ENCODE measurements at regions not wholly inside any gene's neighbourhood (a gene's known extent, or its start where the extent isn't known, plus 50 kb on each side); places are given as distances from the start of the nearest gene placed in this dataset.

DNA sequence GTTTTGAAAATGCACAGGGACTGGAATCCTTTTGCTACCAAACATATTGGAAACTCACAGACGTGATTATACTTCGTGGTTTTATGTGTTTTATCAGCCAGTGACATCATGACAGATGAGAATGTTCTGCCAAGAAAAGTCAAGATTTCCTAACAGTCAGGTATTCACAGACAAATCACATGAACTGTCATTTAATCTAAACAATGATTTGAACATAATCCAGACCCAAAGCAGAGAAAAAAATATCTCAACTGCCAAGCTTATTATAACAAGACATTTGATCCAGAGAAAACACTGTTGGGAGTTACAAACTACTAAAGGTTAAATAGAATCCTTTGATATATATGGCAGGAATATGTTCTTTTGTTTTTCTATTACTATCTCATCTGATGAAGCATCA lies 635.9 kb upstream of the FRG1 start:
- no peak for DNase-seq (ENCODE audit: low read depth in 1 of 2, low spot score in 1 of 2)

- no peak for DNase-seq (ENCODE audit: low read depth in 1 of 2, low spot score in 1 of 2)
Measured at GRCh38 chr4:189305500-189305899, 635.2 kb upstream of the FRG1 start.

- DNase-seq (ENCODE audit: low read depth in 1 of 2, low spot score in 1 of 2): no peak
Measured at GRCh38 chr4:189311251-189311650, 629.4 kb upstream of the FRG1 start.

DNA sequence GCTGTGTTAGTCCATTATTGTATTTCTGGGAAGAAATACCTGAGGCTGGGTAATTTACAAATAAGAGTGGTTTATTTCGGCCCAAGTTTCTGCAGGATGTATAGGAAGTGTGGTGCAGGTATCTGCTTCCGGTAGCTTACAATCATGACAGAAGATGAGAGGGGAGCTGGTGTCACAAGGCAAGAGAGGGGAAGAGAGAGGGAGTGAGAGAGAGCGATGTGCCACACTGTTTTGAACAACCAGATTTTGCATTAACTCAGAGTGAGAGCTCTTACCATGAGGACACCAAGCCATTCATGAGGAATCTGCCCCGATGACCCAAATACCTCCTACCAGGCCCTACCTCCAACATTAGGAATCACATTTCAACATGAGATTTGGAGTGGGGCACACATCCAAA lies 627.6 kb upstream of the FRG1 start:
- DNase-seq (ENCODE audit: low read depth in 1 of 2, low spot score in 1 of 2): no peak

DNA sequence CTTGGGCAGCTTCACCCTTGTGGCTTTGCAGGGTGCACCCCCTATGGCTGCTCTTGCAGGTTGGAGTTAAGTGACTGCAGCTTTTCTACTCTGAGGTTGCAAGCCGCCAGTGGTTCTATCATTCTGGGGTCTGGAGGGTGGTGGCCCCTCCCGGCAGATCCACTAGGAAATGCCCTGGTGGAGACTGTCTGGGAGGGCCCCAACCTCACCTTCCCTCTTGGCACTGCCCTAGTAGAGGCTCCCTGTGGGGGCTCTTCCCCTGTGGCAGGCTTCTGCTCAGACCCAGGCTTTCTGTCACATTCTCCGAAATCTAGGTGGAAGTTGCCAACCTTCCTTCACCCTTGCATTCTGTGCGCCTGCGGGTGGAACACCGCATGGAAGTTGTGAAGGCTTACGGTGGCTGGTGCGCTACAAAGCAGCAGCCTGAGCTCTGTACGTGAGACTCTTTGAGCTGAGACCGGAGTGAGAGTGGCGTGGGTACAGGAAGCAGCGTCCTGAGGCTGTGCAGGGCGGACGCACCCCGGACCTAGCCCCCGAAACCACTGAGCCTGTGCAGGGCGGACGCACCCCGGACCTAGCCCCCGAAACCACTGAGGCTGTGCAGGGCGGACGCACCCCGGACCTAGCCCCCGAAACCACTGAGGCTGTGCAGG lies 626.7 kb upstream of the FRG1 start:
- DNase-seq (ENCODE audit: low read depth in 1 of 2, low spot score in 1 of 2): no peak

DNA sequence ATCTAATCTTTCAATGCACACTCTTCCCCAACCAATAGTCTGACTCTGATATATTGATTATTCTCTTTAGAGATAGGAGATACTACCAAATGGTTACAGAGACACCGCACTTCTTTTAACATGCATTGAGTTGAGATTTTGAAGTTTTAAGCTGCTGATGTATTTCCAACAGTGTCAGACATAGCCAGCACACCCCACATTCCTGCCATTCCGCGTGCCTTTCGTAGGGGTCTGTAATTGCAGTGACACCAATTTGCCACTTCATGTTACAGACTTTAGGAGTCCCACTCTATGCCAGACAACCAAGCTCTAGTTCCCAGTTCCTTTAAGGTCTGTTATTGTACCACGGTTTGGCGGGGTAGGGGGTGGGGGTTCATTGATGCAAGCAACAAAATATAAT lies 618.2 kb upstream of the FRG1 start:
- no peak for DNase-seq (ENCODE audit: low read depth in 1 of 2, low spot score in 1 of 2)

GRCh38 chr4:189341881-189342280 lies 598.8 kb upstream of the FRG1 start:
- DNase-seq (ENCODE audit: low read depth in 1 of 2, low spot score in 1 of 2): no peak

- no peak for DNase-seq (ENCODE audit: low read depth in 1 of 2, low spot score in 1 of 2)
Measured at GRCh38 chr4:189355590-189355989, 585.1 kb upstream of the FRG1 start.

GRCh38 chr4:189362364-189362763 lies 578.3 kb upstream of the FRG1 start:
- DNase-seq (ENCODE audit: low read depth in 1 of 2, low spot score in 1 of 2): no peak

DNA sequence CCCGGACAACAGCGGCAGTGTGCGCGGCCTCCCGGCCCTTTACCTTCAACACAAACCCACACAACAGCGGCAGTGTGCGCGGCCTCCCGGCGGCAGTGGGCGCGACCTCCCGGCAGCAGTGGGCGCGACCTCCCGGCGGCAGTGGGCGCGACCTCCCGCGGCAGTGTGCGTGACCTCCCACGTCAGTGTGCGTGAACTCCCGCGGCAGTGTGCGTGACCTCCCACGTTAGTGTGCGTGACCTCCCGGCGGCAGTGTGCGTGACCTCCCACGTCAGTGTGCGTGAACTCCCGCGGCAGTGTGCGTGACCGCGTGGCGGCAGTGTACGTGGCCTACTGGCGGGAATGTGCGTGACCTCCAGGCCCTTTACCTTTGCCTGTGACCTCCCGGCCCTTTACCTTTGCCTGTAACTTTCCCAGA lies 576.6 kb upstream of the FRG1 start:
- no peak for DNase-seq (ENCODE audit: low read depth in 1 of 2, low spot score in 1 of 2)

DNA sequence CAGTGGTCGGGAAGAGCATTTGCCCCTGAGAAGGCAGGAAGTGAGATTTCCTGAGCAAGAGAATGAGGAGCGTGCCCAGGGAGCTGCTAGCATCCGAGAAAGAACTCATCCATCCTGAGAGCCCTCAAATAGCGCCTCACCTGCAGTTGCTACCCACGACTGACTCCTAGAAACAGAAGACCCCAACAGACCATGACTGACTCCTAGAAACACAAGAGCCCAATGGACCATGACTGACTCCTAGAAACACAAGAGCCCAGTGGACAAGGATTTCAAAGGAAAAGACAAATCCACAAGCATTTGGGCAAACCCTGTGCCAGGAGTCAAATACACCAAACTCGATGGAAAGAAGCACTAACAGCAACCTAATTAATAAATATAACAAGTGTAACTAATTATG lies 575.2 kb upstream of the FRG1 start:
- DNase-seq (ENCODE audit: low read depth in 1 of 2, low spot score in 1 of 2): no peak

- no peak for DNase-seq (ENCODE audit: low read depth in 1 of 2, low spot score in 1 of 2)
Measured at GRCh38 chr4:189367832-189368231, 572.8 kb upstream of the FRG1 start.

GRCh38 chr4:189374176-189374575 lies 566.5 kb upstream of the FRG1 start:
- DNase-seq (ENCODE audit: low read depth in 1 of 2, low spot score in 1 of 2): no peak

- no peak for DNase-seq (ENCODE audit: low read depth in 1 of 2, low spot score in 1 of 2)
Measured at GRCh38 chr4:189376901-189377300, 563.8 kb upstream of the FRG1 start.

DNA sequence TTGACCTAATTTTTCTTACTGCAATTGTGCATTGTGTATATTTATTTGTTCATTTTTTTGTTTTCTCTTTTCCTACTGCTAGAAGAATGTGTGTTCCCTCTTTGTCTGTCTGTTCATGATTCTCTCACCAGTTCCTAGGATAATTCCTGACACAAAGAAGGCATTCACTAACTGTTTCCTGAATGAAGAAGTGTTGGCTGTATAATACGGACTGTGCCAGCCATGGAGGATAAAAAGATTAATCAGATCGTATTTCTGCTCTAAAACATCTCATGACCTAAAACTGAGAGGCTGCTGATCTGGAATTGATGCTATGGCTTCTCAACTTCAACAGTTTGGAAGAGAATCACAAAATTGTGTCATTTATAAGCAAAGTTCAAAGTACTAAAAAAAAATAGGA lies 563.1 kb upstream of the FRG1 start:
- DNase-seq (ENCODE audit: low read depth in 1 of 2, low spot score in 1 of 2): no peak

DNA sequence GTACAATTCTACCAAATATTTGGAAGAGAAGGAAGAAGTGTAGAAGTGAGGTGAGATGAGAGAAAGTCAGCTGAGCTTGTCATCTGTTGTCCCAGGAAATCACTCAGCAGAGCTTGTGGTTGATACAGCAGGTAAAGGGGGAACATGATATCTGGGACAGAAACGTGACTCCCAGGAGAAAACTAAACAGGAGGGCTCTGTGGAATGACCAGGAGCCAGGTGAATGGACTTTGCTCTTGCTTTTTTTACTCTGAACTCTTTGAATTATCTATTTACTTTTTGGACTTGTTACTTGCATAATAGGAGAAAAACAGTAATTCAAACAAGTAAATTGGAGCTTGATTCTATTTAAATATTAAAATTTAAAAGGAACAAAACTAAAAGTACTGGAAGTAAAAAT lies 555.6 kb upstream of the FRG1 start:
- DNase-seq (ENCODE audit: low read depth in 1 of 2, low spot score in 1 of 2): no peak

GRCh38 chr4:189385579-189385978 lies 555.1 kb upstream of the FRG1 start:
- DNase-seq (ENCODE audit: low read depth in 1 of 2, low spot score in 1 of 2): no peak

- no peak for DNase-seq (ENCODE audit: low read depth in 1 of 2, low spot score in 1 of 2)
Measured at GRCh38 chr4:189396435-189396834, 544.2 kb upstream of the FRG1 start.

GRCh38 chr4:189404271-189404670 lies 536.4 kb upstream of the FRG1 start:
- no peak for DNase-seq (ENCODE audit: low read depth in 1 of 2, low spot score in 1 of 2)

GRCh38 chr4:189409158-189409557 lies 531.5 kb upstream of the FRG1 start:
- no peak for DNase-seq (ENCODE audit: low read depth in 1 of 2, low spot score in 1 of 2)

DNA sequence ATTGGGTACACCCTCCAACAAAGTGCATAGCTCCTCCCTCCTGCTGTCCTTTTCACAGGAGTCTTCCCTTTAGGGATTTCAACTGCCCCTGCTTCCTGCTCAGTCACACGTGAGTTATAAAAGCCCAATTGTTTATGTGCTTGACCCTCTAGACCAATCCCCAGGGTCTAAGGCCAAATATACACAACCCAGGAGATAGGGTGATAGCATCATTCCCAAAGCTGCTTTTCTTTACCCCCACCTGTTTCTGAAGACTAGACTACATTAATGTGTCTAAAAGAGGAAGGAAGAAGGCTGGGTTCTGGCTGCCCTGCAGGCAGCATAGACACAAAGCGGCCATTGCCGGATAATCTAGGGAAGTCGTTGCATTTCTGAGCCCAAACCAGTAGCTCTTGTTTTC lies 526.7 kb upstream of the FRG1 start:
- no peak for DNase-seq (ENCODE audit: low read depth in 1 of 2, low spot score in 1 of 2)

DNA sequence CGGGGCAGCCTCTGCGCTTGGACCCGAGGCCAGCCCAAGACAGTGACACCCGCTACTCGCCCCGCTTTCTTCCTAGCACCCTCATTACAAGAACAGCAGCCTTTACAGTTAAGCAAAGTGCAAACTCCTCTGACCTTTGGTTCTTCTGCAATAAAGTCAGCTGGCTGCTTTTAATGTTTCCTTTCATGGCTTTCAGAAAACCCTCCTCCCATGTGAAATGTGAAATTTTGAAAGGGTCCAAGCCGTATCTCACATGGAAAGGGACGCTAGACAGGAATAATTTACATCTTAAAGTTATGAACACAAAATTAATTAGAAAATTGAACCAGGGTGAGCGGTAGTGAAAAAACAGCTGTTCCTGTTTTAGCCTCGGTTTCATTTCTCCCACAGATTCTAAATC lies 520.1 kb upstream of the FRG1 start:
- no peak for DNase-seq (ENCODE audit: low read depth in 1 of 2, low spot score in 1 of 2)

- no peak for DNase-seq (ENCODE audit: low read depth in 1 of 2, low spot score in 1 of 2)
Measured at GRCh38 chr4:189436207-189436606, 504.5 kb upstream of the FRG1 start.

DNA sequence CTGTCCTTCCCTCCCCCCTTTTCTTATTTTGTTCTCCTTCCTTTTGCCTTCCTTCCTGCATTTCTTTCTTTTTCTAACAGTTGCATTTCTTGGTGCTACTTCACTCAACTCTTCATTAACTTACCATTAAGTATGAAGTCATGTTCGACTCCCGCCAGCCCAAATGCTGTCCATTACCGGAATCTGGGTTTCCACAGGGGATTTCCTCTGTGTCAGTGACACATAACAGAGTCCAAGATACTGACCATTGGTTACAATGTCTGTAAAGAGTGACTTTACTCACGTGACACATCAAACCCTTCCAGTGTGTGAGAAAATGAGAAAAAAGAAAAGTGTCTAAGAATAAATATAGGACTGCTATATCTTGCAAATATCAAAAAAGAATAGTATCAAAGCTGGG lies 500.0 kb upstream of the FRG1 start:
- no peak for DNase-seq (ENCODE audit: low read depth in 1 of 2, low spot score in 1 of 2)
